22Rv1 (cell line): ENCODE measurements at regions not wholly inside any gene's neighbourhood (a gene's known extent, or its start where the extent isn't known, plus 50 kb on each side); places are given as distances from the start of the nearest gene placed in this dataset.
"Not testable (repeated sequence)": the region's sequence is repeated elsewhere in the genome, so short reads cannot be mapped to it uniquely, and the experiment has no call there.

Experiments
- H3K27ac ChIP-seq: fragments of 450-650 bp; 2 replicates; pipeline ENCODE4 v1.5.1; 2017
- ZFX ChIP-seq: fragments of 450-650 bp; IDR thresholded peaks from 2 replicates; pipeline ENCODE4 v1.6.1; 2017; ENCODE audit warnings: antibody characterized with exemption, borderline replicate concordance
- TF ChIP-seq, protein P1 (sequence below): fragments of 450-650 bp; IDR thresholded peaks from 2 replicates; pipeline ENCODE4 v1.5.1; 2017; ENCODE audit warnings: mild to moderate bottlenecking

DNA sequence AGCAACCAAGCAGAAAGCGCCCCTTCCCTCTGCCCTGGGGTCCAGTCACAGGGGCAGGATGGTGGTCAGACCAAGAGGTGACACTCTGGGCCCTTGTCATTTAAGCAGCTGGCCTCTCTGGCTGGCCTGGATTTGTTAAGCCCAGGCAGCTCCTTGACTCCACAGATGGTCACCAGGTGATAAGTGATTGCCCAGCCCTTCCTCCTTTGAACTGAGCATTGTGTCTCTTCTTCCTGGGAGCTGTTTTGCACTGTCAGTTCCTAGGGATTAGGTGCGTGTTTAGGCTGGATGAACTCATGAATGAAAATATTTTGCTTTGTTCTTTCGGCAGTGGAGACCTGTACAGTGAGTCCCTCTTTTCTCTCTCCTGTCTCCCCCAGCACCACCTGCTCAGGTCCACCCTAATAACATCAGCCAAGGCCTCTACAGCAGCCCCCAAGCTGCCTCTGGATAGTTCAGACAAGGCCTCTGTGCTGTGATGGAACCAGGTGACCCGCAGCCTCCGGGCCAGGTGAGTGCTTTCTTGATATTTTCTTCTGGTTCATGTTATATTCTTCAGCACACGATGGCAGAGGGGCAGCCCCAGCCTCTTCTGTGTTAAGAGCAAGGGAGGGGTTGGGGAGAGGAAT lies 139.7 kb upstream of the PITX1 start:
- H3K27ac ChIP-seq, result no peak overlapping the region
- no peak for TF ChIP-seq ZFX
- TF ChIP-seq, protein P1, sequence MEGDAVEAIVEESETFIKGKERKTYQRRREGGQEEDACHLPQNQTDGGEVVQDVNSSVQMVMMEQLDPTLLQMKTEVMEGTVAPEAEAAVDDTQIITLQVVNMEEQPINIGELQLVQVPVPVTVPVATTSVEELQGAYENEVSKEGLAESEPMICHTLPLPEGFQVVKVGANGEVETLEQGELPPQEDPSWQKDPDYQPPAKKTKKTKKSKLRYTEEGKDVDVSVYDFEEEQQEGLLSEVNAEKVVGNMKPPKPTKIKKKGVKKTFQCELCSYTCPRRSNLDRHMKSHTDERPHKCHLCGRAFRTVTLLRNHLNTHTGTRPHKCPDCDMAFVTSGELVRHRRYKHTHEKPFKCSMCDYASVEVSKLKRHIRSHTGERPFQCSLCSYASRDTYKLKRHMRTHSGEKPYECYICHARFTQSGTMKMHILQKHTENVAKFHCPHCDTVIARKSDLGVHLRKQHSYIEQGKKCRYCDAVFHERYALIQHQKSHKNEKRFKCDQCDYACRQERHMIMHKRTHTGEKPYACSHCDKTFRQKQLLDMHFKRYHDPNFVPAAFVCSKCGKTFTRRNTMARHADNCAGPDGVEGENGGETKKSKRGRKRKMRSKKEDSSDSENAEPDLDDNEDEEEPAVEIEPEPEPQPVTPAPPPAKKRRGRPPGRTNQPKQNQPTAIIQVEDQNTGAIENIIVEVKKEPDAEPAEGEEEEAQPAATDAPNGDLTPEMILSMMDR, result no peak

DNA sequence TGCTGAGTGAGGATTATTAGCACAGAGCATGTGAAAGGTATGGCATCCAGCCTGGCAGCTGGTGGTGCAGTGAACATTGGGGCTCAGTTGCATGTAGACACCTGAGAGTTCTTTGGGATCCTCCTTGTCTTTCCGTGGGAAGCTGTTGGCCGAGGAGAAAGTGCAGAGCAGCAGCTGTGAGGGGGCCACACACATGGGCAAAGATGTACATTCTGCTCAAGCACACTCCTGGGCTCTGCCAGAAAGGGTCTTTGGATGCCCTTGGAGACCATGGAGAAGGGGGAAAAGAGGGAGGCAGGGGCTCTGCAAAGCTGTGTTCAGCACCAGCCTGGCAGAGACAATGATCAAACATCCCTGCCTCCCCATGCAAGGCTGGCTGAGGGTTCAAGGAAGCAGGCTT lies 138.7 kb upstream of the PITX1 start:
- H3K27ac ChIP-seq, result no peak overlapping the region
- TF ChIP-seq, protein P1, result no peak
- TF ChIP-seq ZFX, result no peak

DNA sequence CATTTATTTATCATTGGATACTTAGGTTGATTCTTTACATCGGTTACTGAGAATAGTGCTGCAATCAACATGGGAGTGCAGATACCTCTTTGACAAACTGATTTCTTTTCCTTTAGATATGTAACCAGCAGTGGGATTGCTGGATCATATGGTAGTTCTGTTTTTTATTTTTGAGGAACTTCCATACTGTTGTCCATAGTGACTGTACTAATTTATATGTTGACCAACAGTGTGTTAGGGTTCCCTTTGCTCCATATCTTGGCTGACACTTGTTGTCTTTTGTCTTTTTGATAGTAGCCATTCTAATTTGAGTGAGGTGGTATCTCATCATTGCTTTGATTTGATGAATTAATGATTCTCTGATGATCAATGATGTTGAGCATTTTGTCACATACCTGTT lies 137.3 kb upstream of the PITX1 start:
- H3K27ac ChIP-seq, result no peak overlapping the region
- no peak for TF ChIP-seq ZFX
- TF ChIP-seq, protein P1, result no peak

DNA sequence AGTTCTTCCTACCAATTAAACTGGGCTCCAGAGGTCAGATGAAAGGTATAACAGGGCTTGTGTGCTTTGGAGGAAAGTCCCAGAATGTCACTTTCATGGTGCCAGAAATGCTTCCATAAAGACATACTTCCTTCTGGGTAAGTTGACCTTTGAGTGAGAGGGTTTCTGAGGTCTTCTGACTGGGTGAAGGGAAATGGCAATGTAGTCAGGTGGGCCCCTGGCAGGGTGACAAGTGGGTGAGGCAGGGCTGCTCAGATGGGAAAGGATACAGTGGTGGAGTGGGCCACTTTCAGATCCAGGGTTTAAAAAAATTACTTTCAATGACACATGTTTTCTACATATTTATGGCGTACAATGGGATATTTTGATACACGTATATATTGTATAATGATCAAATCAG lies 136.5 kb upstream of the PITX1 start:
- no peak overlapping the region for H3K27ac ChIP-seq
- no peak for TF ChIP-seq ZFX
- TF ChIP-seq, protein P1, result no peak

DNA sequence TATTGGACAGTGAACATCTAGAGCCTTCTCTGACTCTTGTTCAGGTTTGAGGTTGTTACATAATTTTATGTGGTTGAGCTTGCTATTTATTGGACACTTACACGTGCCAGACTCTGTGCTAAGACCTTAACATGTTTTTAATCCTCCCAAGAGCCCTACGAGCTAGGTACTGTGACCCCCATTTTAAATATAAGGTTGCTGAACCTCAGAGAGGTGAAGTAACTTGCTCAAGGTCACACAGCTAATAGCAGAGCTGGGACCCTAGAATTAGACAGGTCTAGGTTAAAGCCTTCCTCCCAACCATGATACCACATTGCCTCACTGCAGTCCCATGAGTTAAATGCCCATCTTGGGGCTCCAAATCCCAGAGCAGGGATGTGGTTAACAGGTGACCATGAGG lies 135.7 kb upstream of the PITX1 start:
- H3K27ac ChIP-seq, result no peak overlapping the region
- TF ChIP-seq ZFX, result no peak
- TF ChIP-seq, protein P1, result no peak

DNA sequence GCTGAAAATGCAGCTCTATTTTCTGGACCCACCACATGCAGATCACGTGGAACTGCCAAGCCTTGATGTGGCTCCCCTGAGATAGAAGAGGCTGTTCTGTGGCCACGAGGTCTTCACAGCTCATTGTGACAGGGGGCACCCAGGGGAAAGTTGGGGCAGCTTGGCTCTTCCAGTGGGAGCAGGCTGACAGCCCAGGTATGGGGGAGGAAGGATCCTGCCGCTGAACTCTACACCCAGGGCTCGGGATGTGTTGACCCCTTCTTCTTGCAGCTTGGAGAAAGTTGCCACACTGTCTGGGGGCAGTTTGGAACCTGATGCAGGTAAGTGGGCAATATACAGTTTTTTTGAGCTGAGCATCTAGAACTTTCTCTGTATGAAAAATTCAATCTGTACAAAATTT lies 133.6 kb upstream of the PITX1 start:
- H3K27ac ChIP-seq, result no peak overlapping the region
- TF ChIP-seq, protein P1, result no peak
- TF ChIP-seq ZFX, result no peak

DNA sequence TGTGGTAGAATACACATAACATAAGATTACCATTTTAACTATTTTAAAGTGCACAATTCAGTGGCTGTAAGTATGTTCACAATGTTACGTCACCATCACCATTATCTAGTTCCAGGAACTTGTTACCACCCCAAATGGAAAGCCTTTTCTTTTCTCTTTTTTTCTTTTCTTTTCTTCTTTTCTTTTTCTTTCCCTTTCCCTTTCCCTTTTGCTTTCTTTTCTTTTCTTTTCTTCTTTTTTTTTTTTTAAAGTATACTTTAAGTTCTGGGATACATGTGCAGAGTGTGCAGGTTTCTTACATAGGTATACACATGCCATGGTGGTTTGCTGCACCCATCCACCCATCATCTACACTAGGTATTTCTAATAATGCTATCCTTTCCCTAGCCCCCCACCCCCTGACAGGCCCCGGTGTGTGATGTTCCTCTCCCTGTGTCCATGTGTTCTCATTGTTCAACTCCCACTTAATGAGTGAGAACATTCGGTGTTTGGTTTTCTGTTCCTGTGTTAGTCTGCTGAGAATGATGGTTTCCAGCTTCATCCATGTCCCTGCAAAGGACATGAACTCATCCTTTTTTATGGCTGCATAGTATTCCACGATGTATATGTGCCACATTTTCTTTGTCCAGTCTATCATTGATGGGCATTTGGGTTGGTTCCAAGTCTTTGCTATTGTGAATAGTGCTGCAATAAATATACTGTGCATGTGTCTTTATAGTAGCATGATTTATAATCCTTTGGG lies 131.0 kb upstream of the PITX1 start:
- H3K27ac ChIP-seq, result not testable (repeated sequence)
